GM18867 (cell line): ENCODE measurements at regions not wholly inside any gene's neighbourhood (a gene's known extent, or its start where the extent isn't known, plus 50 kb on each side); places are given as distances from the start of the nearest gene placed in this dataset.
"Not testable (repeated sequence)": the region's sequence is repeated elsewhere in the genome, so short reads cannot be mapped to it uniquely, and the experiment has no call there.

Experiments
- ATAC-seq: cut with Tn5 transposase; IDR thresholded peaks from one replicate; pipeline ENCODE4 v1.9.1; 2021; ENCODE audit warnings: mild to moderate bottlenecking, moderate library complexity; ENCODE audit not compliant: unreplicated experiment

DNA sequence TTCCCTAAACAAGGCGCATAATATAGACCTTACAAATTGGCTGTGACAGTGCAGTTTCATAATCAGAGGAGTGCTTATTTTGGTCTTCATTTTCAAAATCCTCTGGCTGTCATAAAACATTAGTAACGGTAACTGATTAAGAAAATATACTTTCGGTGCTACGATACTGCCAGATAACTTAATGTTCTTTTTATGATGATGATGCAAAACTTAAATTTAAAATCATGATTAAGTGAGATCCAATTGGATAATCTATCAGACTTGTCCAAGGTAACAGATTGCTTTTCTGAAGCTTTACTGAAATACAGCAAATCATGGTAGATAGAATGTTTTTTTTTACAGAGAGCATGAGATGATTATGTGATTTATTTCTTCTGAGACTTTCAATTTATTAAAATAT, 364.2 kb upstream of the CNTN3 start:
- ATAC-seq, result no peak

GRCh38 chr3:74985028-74985904, 370.8 kb upstream of the CNTN3 start:
- not testable (repeated sequence) for ATAC-seq

DNA sequence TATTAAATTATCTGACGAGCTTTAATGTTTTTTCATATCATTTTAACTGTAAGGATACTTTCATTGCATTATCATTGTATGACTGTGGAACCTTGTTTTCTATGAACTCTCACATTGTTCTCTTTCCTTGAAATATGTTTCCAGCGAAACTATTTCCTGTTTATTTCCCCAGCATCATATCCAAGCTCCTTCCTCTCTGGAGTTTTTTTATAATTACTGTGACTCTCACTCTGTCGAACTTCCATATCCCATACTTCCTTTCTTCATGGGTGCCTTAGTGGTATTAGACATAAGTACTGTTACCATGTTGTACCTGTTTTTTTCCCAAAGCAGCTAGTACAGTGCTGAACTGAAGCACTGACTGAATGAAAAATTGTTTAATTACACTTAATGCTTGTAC, 373.6 kb upstream of the CNTN3 start:
- no peak for ATAC-seq

- no peak for ATAC-seq
These were observed 378.4 kb upstream of the CNTN3 start for GRCh38 chr3:74992898-74993297.

DNA sequence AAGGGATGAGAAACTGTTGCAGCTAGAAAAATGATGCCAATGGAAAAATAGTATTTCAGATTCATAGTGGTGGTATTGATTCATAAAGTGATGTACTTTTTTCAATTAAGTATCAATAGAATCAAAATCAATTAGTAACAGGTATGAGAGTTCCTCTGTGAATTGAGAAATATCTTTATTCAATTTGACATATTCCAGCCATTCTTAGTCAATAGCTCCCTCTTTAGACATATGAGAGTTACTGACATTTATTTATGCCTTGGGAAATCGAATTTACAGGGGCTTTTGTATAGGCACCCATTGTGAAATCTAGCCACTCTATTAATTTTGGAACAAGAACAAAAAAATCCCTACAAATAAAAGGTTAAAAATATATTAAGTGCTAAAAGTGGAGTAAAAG, 386.9 kb upstream of the CNTN3 start:
- ATAC-seq, result no peak

- no peak for ATAC-seq
These were observed 398.4 kb upstream of the CNTN3 start for GRCh38 chr3:75012791-75013331.

DNA sequence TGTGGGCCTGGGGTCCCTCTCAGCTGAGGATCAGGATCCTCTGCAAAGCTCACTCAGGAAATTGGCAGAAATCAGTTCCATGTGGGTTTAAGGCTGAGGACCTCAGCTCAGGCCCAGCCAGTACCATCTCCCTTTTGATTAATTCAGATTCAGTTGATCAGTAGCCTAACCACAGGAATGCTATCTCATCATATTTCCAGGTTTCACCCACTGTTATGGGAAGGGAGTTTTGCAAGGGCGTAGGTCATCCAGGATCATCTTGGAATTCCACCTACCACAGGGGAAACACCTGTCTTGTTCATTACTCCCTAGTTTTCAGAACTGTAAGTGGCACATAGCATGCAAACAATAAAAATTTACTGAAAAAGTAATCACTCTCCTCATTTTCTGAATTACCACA, 399.5 kb upstream of the CNTN3 start:
- no peak for ATAC-seq

- ATAC-seq, result no peak
These were observed 400.8 kb upstream of the CNTN3 start for GRCh38 chr3:75015280-75015679.

GRCh38 chr3:75035146-75035545, 420.7 kb upstream of the CNTN3 start:
- ATAC-seq, result no peak

DNA sequence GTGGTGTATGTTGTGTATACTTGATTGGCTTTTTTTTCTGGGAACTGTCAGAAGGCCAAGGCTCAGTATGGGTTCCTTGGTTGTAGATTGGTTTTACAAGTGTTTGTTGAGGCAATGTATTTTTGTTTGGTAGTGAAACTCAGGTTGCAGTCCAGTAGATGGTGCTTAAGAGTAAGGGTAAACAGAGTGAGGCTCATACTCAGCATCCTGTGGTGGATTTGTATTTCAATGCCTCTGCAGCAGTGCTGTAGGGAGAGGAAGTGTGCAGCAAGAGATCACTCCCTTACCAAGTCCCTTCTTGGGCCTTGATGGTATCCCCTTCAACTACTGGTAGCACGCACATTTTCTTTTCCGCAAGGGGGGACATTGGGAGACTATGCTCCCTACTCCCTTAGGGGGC, 428.5 kb upstream of the CNTN3 start:
- ATAC-seq, result no peak

GRCh38 chr3:75048650-75049049, 434.2 kb upstream of the CNTN3 start:
- no peak for ATAC-seq

GRCh38 chr3:75049533-75049932, 435.1 kb upstream of the CNTN3 start:
- ATAC-seq, result no peak

GRCh38 chr3:75059120-75059519, 444.7 kb upstream of the CNTN3 start:
- no peak for ATAC-seq

GRCh38 chr3:75061806-75062205, 447.3 kb upstream of the CNTN3 start:
- ATAC-seq, result no peak

- ATAC-seq, result no peak
These were observed 460.7 kb upstream of the CNTN3 start for GRCh38 chr3:75075158-75075557.

- ATAC-seq, result no peak
These were observed 462.0 kb upstream of the CNTN3 start for GRCh38 chr3:75076481-75076880.

- no peak for ATAC-seq
These were observed 463.8 kb upstream of the CNTN3 start for GRCh38 chr3:75078290-75078689.

DNA sequence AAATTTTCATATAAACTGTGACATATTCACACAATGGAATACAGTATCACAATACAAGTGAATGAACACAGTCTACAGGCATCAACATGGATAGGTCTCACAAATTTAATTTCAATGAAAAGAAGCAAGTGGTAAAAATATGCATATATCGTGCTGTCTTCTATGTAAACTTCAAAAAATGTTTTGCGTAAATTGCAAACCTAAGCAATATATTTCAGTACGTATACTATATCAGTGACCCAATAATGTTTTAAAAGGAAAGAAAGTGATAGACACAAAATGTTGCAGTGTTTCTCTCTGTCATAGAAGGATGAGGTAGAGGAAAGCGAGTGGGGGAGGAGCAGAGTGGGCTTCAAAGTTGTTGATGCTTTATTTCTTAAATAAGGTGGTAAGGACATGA, 468.4 kb upstream of the CNTN3 start:
- no peak for ATAC-seq

- no peak for ATAC-seq
These were observed 475.4 kb upstream of the CNTN3 start for GRCh38 chr3:75089841-75090240.

- no peak for ATAC-seq
These were observed 487.1 kb upstream of the CNTN3 start for GRCh38 chr3:75101329-75102147.

- ATAC-seq, result no peak
These were observed 496.3 kb upstream of the CNTN3 start for GRCh38 chr3:75110741-75111140.

- ATAC-seq, result no peak
These were observed 501.2 kb upstream of the CNTN3 start for GRCh38 chr3:75115695-75116094.
